NCI-H82 (cell line): ENCODE measurements at regions not wholly inside any gene's neighbourhood (a gene's known extent, or its start where the extent isn't known, plus 50 kb on each side); places are given as distances from the start of the nearest gene placed in this dataset.
"Not testable (repeated sequence)": the region's sequence is repeated elsewhere in the genome, so short reads cannot be mapped to it uniquely, and the experiment has no call there.

Experiments used
- DNase-seq: peaks from one replicate; lab custom pipeline; 2025; lab: John Stamatoyannopoulos, UW

DNA sequence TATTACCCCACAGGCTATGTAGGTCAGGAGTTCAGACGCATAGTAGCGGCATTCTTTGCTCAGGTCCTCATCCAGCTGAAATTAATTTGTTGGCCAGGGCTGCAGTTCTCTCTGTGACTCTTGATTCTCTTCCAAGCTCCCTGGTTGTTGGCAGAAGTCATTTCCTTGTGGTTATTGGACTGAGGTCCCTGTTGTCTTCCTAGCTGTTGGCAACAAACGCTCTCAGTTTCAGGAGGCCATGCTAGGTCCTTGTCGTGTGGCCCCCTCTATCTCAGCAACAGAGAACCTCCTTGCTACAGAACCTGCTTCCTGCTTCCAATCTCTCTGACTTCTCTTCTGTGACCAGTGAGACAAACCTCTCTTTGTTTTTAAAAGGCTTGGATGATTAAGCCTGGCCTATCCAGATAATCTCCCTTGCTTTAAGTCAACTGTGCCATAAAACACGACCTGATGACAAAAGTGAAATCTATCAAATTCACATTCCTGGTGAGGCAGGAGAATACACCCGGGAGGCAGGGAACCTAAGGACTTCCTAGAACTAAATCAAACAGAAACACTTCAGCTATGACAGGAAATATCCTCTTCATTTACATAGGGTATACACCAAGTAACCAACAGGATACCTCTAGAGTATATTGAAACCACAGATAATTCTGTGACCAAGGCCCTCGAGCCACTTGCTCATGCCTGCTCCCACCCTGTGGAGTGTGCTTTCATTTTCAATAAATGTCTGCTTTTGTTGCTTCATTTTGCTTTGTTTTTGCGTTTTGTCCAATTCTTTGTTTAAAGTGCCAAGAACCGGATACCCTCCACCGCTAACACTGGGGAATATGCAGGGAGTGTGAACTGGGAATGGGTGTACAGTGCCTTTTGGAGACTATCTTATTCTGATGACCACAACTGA lies 196.0 kb downstream of the BTBD3 start:
- no peak for DNase-seq

DNA sequence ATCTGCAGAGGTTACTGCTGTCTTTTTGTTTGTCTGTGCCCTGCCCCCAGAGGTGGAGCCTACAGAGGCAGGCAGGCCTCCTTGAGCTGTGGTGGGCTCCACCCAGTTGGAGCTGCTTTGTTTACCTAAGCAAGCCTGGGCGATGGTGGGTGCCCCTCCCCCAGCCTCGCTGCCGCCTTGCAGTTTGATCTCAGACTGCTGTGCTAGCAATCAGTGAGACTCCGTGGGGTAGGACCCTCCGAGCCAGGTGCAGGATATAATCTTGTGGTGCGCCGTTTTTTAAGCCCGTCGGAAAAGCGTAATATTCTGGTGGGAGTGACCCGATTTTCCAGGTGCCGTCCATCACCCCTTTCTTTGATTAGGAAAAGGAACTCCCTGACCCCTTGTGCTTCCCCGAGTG lies 211.4 kb downstream of the BTBD3 start:
- not testable (repeated sequence) for DNase-seq

DNA sequence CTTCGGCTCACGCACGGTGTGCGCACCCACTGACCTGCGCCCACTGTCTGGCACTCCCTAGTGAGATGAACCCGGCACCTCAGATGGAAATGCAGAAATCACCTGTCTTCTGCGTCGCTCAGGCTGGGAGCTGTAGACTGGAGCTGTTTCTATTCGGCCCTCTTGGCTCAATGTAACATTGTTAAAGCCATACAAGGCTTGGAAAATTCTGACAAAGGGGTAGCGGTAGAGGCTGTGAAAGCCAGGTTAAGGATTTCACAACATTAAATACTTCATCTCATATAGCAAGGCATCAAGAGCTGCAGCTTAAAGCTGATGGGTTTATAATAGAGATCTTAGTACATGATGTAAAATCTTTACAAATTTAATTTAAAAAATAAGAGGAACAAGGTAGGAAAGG lies 211.8 kb downstream of the BTBD3 start:
- DNase-seq: not testable (repeated sequence)

DNA sequence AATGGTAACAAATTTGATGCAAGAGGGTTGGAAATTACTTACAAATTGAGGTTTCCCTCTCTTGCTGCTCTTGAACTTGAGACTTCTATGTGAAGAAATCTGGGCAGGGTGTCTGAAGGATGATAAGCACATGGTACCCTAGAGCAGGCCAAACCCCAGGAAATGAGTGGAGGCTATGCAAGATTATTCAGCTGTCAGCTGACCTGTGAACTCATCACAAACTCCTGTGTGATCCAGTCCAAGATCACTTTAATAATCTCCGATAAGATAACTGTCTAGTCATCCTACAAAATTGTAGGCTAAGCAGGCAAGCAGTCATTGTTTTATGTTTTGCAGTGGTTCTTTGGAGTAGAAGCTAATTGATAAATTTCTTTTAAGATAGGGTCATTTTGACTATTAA lies 213.1 kb downstream of the BTBD3 start:
- no peak for DNase-seq

DNA sequence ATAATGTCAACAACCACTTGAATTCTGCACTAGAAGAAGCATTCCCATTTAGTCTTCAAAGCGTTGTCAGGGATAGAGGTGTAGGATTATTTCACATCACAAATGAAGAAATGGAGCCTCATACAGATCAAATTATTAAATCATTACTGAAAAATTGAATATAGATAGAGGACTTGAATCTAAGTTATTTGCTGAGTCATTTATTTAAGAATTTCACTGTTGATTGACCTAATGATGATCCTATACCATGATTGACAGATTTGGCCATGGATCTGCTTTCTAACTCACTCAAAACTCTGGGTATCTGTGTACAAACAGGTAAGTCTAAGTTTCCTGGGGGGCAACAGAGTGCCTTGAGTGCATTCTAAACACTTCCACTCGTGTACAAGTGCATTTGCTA lies 215.9 kb downstream of the BTBD3 start:
- DNase-seq: no peak

DNA sequence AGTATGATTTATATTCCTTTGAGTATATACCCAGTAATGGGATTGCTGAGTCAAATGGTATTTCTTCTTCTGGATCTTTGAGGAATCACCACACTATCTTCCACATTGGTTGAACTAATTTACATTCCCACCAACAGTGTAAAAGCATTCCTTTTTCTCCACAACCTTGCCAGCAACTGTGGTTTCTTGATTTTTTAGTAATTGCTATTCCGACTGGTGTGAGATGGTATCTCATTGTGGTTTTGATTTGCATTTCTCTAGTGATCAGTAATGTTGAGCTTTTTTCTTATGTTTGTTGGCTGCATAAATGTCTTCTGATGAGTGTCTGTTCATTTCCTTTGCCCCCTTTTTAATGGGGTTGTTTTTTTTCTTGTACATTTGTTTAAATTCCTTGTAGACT lies 228.3 kb downstream of the BTBD3 start:
- not testable (repeated sequence) for DNase-seq

DNA sequence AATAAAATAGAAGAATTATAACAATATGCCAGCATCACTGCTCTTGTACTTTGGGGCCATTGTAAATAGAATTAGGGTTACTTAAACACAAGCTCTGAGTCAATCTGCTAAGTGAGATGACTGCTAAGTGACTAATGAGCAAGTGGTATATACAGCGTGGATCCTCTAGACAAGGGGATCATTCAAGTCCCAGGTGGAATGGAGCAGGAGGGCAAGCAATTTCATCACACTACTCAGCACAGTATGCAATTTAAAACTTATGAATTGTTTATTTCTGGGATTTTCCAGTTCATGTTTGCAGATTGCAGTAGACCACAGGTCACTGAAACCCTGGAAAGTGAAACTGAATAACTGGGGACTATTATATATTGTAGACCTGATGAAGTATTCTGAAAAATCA lies 235.3 kb downstream of the BTBD3 start:
- peak; percentile 20 for DNase-seq

DNA sequence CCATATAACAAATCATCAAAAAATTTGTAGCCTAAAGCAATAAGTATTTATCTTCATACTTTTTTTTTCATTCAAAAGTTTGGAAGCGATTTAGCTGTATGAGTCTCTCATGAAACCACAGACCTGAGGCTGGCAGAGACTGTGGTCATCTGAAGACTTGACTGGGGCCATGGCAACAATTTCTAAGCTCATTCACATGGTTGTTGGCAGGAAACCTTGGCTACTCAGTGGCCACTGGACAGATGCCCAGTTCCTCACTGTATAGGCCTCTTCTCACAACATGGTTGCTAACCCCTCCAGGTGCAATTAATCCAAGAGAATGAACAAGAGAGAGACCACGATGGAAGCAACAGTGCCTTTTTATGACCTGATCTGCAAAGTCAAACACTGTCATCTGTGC lies 235.9 kb downstream of the BTBD3 start:
- no peak for DNase-seq

DNA sequence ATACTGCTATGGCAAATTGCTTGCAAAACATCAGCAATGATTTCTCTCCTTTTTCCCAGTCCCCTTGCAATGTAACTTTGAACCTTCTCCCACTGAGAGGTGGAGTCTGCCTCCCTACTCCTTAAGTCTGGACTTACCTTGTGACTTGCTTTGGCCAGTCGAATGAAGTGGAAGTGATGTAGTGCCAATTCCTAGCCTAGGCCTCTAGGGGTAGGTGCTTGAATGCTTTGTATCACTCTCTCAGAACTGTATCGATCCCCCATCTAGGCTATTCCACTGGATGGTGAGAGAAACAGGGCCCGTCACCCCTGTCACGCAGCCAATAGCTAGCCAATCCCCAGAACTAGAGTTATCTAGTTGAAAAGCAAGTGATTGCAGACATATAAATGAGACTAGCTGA lies 238.6 kb downstream of the BTBD3 start:
- no peak for DNase-seq

DNA sequence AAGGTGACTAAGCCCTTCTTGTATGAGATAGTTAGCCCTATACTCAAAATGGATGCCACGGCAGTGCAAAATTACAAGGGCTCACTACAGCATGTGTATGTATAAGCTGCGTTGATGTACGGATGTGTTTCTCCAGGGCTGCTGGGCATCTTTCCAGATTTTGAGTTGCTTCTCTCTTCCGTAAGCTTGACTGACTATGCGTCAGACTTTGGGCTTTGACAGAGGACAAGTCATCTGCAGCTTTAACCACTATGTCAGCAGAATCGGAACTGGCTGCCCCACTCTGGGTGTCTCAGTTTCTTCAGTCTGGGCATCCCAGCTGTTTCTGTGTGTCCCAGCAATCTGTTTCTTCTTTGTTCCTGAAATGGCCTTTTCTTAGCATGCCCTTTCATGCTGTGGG lies 241.6 kb downstream of the BTBD3 start:
- no peak for DNase-seq

DNA sequence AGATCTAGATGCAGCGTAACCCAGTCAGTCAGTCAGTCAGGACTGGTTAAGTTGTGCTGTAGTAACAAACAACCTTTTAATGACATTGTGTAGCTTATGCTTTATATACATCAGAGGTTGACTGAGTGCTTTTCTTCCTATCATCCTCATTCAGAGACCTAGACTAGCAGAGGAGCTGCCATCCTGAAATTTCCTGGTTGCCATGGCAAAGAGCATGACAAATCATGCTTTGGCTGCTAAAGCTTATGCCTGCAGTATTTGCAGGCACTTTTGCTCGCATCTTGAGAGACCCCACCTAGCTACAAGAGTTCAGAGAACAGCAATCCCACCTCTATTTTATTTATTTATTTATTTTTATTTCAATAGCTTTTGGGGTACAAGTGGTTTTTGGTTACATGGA lies 244.0 kb downstream of the BTBD3 start:
- no peak for DNase-seq

DNA sequence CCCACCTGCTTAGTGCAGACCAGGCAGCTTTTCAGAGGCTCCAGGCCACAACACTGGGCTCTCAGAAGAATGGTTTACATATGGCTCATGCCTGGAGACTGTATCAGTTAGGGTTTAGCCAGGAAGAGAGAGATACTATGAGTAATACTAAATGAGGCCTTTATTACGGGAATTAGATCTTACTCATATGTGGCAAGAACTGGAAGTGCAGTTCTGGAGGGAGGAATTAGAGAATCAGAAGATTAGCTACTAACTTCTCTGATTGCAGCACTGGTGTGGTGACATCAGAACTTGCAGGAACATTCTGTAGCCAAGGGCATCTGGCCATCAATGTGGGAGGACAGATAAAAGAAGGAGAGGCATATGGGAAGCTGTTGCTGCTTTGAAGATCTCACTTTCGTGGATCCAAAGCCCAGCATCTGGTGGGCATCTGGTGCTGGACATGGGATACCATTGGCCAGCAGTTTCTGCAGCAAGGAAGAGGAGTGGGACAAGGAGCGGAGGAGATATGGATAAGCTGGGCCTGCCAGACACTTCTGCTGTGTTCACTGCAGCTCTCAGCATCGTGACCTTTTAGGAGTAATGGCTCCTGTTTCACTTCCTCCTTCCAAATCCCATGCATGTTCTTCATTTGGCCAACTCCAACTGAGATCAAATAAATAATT lies 248.5 kb downstream of the BTBD3 start:
- DNase-seq: no peak

DNA sequence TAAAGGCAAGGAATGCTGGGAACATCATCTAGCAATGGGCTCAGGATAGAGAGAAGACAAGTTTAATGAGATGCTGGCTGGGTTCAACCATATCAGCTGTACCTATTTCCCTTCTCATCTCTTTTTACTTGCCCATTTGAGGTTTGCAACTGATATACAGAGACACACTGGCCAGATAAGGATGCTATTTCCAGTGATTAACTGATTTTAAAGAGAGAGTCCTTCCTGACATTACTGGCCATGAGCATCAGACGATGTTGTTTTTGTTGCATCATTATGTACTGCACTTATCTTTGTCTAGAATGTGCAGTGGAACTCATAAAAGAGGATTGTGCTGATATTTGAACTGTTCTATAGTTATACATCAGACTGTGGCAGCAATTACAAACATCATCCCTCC lies 252.7 kb downstream of the BTBD3 start:
- DNase-seq: no peak

DNA sequence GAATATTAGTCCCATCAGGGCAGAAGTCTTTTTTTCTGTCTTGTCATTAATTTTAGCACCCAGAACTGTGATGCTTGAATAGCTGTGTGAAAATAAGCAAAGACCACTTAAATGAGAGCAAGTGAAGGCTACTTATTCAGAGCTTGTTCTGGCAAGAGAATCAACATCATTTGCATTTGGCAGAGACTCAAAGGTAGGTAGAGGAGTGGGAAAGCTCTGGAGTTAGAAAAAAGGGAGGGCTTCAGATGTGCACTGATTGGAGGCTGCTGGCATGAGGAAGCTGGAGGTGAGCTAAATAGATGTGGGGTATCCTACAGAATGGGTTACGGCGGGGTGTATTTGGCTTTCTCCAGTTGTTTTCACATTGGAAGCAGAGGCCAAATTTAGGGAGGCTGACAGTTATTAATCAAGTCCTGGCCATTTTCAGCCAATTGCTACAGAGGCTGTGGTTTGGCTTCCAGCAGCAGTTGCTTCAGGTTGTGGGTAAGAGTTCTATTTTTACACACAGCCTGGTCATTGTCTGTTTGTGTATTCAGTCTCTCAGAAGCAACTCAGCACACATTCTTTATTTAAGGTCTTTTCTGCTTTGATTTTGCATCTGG lies 254.3 kb downstream of the BTBD3 start:
- no peak for DNase-seq

DNA sequence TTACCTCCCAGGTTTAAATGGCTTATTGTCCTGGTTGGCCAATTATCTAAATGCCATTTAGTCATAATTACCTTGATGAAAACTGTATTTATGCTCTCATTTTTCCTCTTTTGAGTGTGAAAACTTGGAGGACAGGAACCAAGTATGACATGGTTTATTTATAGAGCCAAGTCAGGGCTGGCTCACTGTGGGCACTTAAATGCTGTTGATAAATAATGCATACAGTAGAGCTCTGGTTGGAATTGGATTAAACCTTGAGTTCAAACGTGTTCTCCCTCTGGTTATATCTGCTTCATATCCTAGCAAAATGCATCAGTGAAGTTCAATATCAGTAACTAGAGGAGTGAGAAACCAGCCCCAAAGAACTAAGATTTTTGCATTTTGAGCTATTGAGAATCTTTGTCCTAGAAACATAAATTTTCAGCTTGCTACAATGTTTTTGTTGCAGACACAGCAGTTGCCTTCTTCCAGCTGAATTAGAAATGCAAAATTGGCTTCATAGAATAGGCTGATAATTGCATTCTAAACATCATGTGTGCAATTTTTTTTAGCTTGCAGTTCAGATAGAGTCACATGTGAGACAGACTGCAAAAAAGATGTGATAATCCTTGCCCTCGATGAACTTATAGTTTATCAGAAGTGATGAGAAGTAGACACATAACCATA lies 255.8 kb downstream of the BTBD3 start:
- DNase-seq: no peak

DNA sequence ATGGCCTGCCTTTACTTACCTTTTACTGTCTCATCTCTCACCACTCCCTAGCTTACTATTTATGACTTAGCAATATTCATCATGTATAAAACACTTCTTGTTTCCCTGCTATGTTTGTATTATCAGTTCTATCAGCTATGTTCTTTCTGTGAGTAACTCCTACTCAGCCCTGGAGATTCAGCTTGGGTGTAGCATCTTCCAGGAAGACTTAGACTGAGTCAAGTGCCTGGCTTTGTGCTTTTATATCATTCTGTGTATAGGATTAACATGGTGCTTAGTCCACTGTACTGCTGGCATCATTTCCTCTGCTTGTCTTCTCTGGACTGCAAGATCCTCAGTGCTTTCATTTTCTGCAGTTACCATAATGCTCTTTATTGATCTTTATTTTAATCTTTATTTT lies 257.8 kb downstream of the BTBD3 start:
- no peak for DNase-seq

DNA sequence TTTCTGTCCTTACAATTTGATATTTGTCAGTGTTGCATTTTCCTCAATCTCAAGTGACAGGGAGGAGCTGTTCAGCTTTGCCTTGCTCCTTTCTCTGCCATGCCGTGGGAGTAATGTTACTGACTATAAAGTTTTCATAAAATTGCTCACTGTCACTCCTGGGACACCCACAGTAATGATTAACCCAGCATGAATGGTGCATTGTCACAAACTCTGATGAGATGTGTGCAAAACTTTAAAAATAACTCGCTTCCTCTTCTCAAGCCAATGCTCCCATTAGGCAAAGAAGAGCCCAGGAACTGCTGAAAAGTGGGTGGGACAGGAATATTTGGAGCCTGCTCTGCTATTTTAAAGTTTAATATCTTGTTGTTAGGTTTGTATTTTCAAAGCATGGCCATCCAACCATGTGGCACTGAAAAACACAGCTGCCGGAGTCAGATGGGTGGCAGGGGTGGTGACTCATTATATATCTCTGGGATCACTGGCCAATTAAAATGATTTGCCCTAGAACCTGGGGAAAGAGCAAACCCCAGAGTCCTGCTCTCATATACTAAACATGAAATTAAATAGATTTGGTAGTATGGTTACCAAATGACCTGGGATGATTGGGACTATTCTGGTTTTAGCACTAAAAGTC lies 260.1 kb downstream of the BTBD3 start:
- DNase-seq: no peak

DNA sequence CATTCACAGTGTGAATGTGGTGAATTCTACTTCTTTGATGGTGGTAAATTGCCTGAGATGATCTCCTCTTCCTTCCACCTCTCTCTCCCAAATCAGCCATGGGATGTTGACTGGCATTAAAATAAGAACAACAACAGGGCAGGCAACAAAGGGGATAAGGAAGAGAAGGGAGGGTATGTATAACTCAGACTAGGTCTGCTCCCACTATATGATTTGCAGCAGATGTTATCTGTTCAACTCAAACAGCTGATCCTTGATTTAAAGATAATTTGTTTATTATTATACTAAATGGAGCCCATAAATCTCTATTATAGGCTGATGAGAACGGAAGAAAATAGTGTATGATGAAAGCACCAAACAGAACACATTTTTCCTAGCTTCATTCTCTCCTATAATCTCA lies 262.0 kb downstream of the BTBD3 start:
- DNase-seq: no peak

DNA sequence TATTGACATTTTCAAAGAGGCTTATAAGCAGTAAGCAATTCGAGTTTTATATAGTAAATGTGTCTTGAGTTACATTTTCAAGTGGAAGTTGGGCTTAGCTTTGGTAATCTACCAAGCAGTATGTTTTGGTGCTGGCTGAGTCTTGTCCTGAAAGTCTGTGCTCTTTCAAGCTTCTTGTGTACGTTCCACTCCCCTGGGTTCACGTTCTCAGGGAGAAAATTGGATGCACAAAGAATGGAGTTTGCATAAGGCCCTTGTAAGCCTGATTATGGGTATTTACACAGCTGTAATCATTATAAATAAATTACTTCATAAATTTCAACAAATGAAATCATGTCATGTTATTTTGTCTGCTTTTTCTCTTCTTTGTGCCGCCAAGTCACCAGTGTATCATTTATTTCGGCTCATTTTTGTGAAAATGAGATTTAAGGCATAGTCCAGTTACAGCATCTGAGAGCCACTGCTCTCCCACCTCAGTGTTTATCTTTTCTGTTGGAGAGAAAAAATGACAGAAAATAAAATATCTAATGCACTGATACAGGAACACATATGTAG lies 262.5 kb downstream of the BTBD3 start:
- DNase-seq: peak; percentile 9

DNA sequence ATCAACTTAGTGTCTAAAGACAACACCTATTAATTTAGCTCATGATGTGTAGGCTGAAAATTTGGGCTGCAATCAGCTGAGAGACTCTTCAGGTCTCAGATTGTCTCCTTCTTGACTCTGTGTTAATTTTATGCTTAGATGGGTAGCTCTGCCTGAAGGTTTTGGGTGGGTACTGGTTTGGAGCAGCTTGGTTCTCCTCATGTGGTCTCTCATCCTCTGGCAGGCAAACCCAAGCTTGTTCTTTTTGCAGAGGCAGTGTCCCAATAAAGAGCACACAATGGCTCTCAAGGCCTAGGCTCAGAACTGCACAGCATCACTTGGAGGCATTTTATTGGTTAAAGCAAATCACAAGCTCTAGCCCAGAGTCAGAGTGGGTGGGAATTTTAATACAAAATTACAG lies 280.6 kb downstream of the BTBD3 start:
- DNase-seq: no peak

DNA sequence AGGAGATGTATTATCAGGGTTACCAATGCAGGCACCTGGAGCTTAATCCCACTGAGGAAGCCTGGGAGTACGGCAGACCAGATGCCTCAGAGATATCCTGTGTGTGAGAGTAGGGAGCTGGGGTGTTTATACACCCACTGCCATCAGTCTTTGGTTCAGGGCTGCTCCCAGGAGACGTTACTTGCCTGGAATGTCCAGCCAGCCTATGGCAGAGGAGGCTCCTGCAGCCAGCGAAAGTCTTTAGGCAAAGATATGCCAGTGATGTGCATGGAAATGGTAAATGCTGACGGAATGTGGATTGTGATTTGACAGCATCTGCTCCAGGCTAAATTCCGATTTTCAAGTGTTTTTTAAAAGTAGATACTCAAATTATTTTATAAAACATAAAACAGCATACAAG lies 282.0 kb downstream of the BTBD3 start:
- DNase-seq: peak; percentile 53
